ENCODE measurements at regions not wholly inside any gene's neighbourhood (a gene's known extent, or its start where the extent isn't known, plus 50 kb on each side); places are given as distances from the start of the nearest gene placed in this dataset.

GRCh38 chr3:29214009-29214658, 66.7 kb upstream of the RBMS3 start:
- H3K36me3 ChIP-seq (replicated peaks in 1 of 2; ENCODE audit: control insufficient read depth in 1 of 2, insufficient read depth in 2 of 2, low read length in 2 of 2), result no peaks in the 10 kb centered on the region
- intact Hi-C loops (cut with micrococcal nuclease), result no loop called here
- H3K4me1 ChIP-seq (ENCODE audit: control insufficient read depth in 1 of 2, insufficient read depth in 2 of 2, low read length in 2 of 2), result no peaks in the 10 kb centered on the region
- H3K27ac ChIP-seq (ENCODE audit: low read depth in 1 of 2, low read length in 2 of 2), result no peak overlapping the region
- no peaks in the 10 kb centered on the region for H3K36me3 Mint-ChIP-seq
- H2AFZ ChIP-seq (ENCODE audit: insufficient read depth, low read depth, low read length, poor library complexity, severe bottlenecking), result no peak overlapping the region
- TF ChIP-seq, protein P1, sequence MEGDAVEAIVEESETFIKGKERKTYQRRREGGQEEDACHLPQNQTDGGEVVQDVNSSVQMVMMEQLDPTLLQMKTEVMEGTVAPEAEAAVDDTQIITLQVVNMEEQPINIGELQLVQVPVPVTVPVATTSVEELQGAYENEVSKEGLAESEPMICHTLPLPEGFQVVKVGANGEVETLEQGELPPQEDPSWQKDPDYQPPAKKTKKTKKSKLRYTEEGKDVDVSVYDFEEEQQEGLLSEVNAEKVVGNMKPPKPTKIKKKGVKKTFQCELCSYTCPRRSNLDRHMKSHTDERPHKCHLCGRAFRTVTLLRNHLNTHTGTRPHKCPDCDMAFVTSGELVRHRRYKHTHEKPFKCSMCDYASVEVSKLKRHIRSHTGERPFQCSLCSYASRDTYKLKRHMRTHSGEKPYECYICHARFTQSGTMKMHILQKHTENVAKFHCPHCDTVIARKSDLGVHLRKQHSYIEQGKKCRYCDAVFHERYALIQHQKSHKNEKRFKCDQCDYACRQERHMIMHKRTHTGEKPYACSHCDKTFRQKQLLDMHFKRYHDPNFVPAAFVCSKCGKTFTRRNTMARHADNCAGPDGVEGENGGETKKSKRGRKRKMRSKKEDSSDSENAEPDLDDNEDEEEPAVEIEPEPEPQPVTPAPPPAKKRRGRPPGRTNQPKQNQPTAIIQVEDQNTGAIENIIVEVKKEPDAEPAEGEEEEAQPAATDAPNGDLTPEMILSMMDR (IDR thresholded peaks at IDR 0.05), result no peak
- H4K20me1 ChIP-seq (ENCODE audit: insufficient read depth, low read length), result no peaks in the 10 kb centered on the region
- no CpG with 5 or more reads among the region's 4 CpGs for WGBS (ENCODE audit: insufficient coverage)
- H3K4me1 Mint-ChIP-seq, result no peaks in the 10 kb centered on the region
- DNase-seq, result no peak
- no peak overlapping the region for H3K4me3 ChIP-seq (replicated peaks in 1 of 3; ENCODE audit: low read depth in 2 of 3, low read length in 3 of 3)
- no peaks in the 10 kb centered on the region for H3K27me3 ChIP-seq (ENCODE audit: control insufficient read depth in 2 of 2, insufficient read depth in 2 of 2, low read length in 2 of 2)
- no peak overlapping the region for H3K27ac Mint-ChIP-seq
- no peak overlapping the region for H3K4me3 Mint-ChIP-seq
- H3K27me3 Mint-ChIP-seq (ENCODE audit: low read depth in 3 of 3), result peaks cover 0 to 2% (median 0%) of the 10 kb centered on the region in 3 donors
- H3K9me3 Mint-ChIP-seq, result peaks cover 0 to 6% (median 0%) of the 10 kb centered on the region in 7 donors
- no peaks in the 10 kb centered on the region for H3K79me2 ChIP-seq (ENCODE audit: insufficient read depth, low read length)
- no peak overlapping the region for H3K4me2 ChIP-seq (replicated peaks; ENCODE audit: extremely low read depth, low read length, poor library complexity, severe bottlenecking)
- no peaks in the 10 kb centered on the region for H3K9me3 ChIP-seq (replicated peaks in 1 of 2; ENCODE audit: control insufficient read depth in 1 of 2, insufficient read depth in 1 of 2, low read length in 2 of 2)
- no peak overlapping the region for H3K9ac ChIP-seq (ENCODE audit: insufficient read depth, low read length, poor library complexity, severe bottlenecking)

- peaks cover 0 to 2% (median 0%) of the 10 kb centered on the region in 3 donors for H3K27me3 Mint-ChIP-seq (ENCODE audit: low read depth in 3 of 3)
- H3K4me1 Mint-ChIP-seq, result no peaks in the 10 kb centered on the region
- H3K9me3 ChIP-seq (replicated peaks in 1 of 2; ENCODE audit: control insufficient read depth in 1 of 2, insufficient read depth in 1 of 2, low read length in 2 of 2), result peaks cover 0 to 1% of the 10 kb centered on the region in 2 donors
- no peaks in the 10 kb centered on the region for H4K20me1 ChIP-seq (ENCODE audit: insufficient read depth, low read length)
- H3K27me3 ChIP-seq (ENCODE audit: control insufficient read depth in 2 of 2, insufficient read depth in 2 of 2, low read length in 2 of 2), result no peaks in the 10 kb centered on the region
- no peak overlapping the region for H3K9ac ChIP-seq (ENCODE audit: insufficient read depth, low read length, poor library complexity, severe bottlenecking)
- H3K36me3 ChIP-seq (replicated peaks in 1 of 2; ENCODE audit: control insufficient read depth in 1 of 2, insufficient read depth in 2 of 2, low read length in 2 of 2), result no peaks in the 10 kb centered on the region
- DNase-seq, result no peak
- no peaks in the 10 kb centered on the region for H3K4me1 ChIP-seq (ENCODE audit: control insufficient read depth in 1 of 2, insufficient read depth in 2 of 2, low read length in 2 of 2)
- no peaks in the 10 kb centered on the region for H3K79me2 ChIP-seq (ENCODE audit: insufficient read depth, low read length)
- no peak overlapping the region for H3K4me3 ChIP-seq (replicated peaks in 1 of 3; ENCODE audit: low read depth in 2 of 3, low read length in 3 of 3)
- H3K9me3 Mint-ChIP-seq, result peaks cover 0 to 7% (median 2%) of the 10 kb centered on the region in 7 donors
- TF ChIP-seq, protein P1 (IDR thresholded peaks at IDR 0.05), result no peak
- no peak overlapping the region for H3K27ac ChIP-seq (ENCODE audit: low read depth in 1 of 2, low read length in 2 of 2)
- H3K27ac Mint-ChIP-seq, result no peak overlapping the region
- no peaks in the 10 kb centered on the region for H3K36me3 Mint-ChIP-seq
- H2AFZ ChIP-seq (ENCODE audit: insufficient read depth, low read depth, low read length, poor library complexity, severe bottlenecking), result no peak overlapping the region
- intact Hi-C loops (cut with micrococcal nuclease), result no loop called here
- H3K4me2 ChIP-seq (replicated peaks; ENCODE audit: extremely low read depth, low read length, poor library complexity, severe bottlenecking), result no peak overlapping the region
- no peak overlapping the region for H3K4me3 Mint-ChIP-seq
Measured at GRCh38 chr3:29215948-29216347, 64.9 kb upstream of the RBMS3 start.

All from CD14-positive monocyte (primary cell).